ENCODE measurements at regions not wholly inside any gene's neighbourhood (a gene's known extent, or its start where the extent isn't known, plus 50 kb on each side); places are given as distances from the start of the nearest gene placed in this dataset.
"Not testable (repeated sequence)": the region's sequence is repeated elsewhere in the genome, so short reads cannot be mapped to it uniquely, and the experiment has no call there.

DNA sequence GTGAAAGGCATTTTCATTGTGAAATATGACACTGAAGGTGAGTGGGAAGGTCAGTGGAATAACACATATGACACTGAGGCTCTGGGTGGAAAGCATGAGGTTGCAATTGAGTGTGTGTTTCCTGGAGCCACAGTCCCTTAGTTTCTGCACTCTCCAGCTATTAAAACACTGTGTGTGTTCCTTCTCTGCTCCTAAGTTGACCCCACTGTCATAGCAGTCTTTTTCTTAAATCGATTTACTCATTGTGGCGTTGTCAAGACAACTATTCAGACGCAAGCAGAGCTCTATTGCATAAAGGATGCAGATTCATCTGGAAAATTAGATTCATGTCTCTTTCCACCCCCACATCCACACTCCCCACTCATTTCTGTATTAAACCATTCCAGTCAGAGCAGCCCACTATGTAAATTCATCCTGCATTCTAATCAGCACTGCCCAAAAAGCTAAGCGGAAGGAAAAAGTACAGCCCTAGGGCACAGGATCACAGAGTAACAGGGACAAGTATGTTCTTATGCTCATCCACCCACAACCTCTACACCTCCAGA, 154.2 kb upstream of the NUDT10 start:
- POLR2A ChIA-PET; H3K27ac Mint-ChIP-seq; H3K9me3 Mint-ChIP-seq; CTCF ChIA-PET; H3K27me3 Mint-ChIP-seq; H3K36me3 Mint-ChIP-seq (ENCODE audit: low read depth); H3K4me3 Mint-ChIP-seq; DNase-seq; H3K4me1 Mint-ChIP-seq: not testable (repeated sequence)

DNA sequence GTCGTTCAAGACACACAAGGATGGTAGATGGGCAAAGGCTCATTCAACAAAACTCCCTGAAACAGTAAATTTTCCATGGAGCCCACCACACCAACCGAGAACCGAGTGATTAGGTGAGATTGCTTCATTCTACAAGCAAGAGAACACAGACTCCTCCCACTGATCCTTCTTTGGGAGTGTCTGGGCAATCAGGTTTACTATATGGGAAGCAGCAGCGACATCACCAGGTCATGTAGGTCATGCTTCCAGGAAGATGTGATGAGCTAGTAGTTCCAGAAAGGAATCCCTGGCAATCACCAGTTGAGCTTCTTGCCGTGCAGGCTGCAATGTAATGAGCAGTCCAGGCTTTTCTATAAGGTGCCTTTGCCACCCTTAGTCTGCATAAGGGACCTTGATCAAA, 152.8 kb upstream of the NUDT10 start:
- H3K27ac Mint-ChIP-seq; H3K9me3 Mint-ChIP-seq; H3K4me1 Mint-ChIP-seq; H3K4me3 Mint-ChIP-seq; POLR2A ChIA-PET; H3K36me3 Mint-ChIP-seq (ENCODE audit: low read depth); CTCF ChIA-PET; H3K27me3 Mint-ChIP-seq; DNase-seq: not testable (repeated sequence)

DNA sequence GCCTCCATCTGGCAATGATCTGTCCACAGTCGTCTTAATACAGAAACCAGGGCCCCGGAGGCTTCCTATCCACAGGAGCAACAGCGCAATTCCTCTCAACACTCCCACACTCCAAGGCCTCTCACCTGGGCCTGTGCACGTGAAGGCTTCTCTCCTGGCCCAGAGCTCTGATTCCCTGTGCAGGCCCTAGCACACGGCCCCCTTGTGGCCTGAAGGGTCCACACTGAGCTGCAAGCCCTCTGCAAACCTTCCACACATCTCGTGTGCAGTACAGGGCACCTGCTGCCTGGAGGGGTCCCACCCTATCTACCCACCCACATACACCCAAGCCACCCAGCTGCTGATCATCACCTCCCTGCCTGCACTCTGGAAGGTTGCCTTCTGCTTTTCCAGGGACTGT, 150.1 kb upstream of the NUDT10 start:
- Mint-ChIP-seq H3K4me3 (no peak overlapping the region), H3K27ac (no peak overlapping the region), H3K27me3 (no peaks in the 10 kb centered on the region), H3K4me1 (no peaks in the 10 kb centered on the region), H3K36me3 (ENCODE audit: low read depth) (no peaks in the 10 kb centered on the region), H3K9me3 (no peaks in the 10 kb centered on the region)
- DNase-seq: no peak
- CTCF ChIA-PET: no interaction called here
- POLR2A ChIA-PET: no interaction called here

DNA sequence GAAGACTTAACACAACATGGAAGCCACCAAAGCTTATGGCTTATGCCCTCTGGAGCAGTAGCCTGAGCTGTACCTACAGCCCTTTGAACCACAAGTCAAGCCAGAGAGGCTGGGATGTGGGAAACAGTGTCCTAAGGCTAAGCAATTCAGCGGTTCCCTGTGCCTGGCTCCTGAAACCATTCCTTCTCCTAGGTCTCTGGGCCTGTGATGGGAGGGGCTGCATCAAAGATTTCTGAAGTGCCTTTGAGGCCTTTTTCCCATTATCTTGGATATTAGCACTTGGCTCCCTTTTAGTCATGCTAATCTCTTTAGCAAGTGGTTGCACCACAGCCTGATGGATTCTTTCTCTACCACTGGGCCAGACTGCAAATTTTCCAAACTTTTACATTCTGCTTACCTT, 140.5 kb upstream of the NUDT10 start:
- CTCF ChIA-PET: no interaction called here
- Mint-ChIP-seq H3K36me3 (ENCODE audit: low read depth) (no peaks in the 10 kb centered on the region), H3K27ac (no peak overlapping the region), H3K27me3 (no peaks in the 10 kb centered on the region), H3K4me1 (no peaks in the 10 kb centered on the region), H3K9me3 (peaks cover 4% of the 10 kb centered on the region), H3K4me3 (no peak overlapping the region)
- no peak for DNase-seq
- POLR2A ChIA-PET: no interaction called here

DNA sequence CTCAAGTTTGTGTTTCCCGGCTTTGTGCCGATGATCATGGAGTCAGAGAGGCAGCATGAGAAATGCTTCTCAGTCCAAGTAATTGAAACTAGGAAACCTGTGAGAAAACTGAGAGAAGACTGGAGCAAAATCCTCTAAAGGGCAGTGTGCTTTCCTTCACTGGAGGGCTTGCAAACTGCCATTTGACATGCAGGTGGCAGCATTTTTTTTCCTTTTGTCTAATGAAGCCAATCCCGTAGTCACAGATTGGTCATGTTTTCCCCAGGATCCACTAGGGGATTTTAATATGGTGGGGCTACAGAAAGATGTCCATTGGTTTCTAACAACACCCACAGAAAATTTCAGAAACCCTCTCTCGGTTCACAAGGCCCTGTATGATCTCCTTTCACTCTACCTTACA, 117.4 kb upstream of the NUDT10 start:
- no peak for DNase-seq
- Mint-ChIP-seq H3K9me3 (no peaks in the 10 kb centered on the region), H3K27ac (no peak overlapping the region), H3K27me3 (no peaks in the 10 kb centered on the region), H3K4me1 (no peaks in the 10 kb centered on the region), H3K36me3 (ENCODE audit: low read depth) (no peaks in the 10 kb centered on the region), H3K4me3 (no peak overlapping the region)
- POLR2A ChIA-PET: no interaction called here
- CTCF ChIA-PET: no interaction called here

DNA sequence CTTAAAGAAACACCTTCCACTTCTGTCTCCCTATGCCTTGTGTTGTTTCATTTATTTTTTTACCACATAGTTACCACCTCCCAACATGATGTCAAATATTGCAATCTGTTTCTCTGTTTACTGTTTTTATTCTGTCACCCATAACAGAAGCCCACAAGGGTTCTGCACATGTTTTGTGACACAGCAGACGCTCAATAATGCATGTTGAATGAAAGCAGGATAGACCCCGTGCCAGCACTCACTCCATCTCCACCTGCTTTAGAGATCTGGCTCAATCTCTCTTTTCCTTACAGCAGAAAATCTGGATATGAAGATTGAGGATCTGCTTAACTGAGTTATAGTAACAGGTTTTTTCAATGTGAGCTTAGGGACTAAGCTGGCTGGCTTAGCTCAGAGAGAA, 116.8 kb upstream of the NUDT10 start:
- CTCF ChIA-PET: no interaction called here
- DNase-seq: no peak
- Mint-ChIP-seq H3K9me3 (no peaks in the 10 kb centered on the region), H3K4me3 (no peak overlapping the region), H3K36me3 (ENCODE audit: low read depth) (no peaks in the 10 kb centered on the region), H3K4me1 (no peaks in the 10 kb centered on the region), H3K27ac (no peak overlapping the region), H3K27me3 (no peaks in the 10 kb centered on the region)
- POLR2A ChIA-PET: no interaction called here

DNA sequence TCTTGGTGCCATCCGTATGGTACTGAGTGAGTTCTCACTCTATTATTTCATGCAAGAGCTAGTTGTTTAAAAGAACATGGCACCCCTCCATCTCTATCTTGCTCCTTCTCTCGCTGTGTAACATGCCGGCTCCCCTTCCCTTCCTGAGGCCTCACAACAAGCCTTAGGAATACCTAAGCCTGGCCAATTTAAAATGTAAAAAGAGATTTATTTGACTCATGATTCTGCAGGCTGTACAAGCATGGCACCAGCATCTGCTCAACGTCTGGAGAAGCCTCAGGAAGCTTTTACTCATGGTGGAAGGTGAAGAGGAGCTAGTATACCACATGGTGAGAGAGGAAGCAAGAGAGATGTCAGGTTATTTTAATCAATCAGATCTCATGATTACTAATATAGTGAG, 90.4 kb upstream of the NUDT10 start:
- Mint-ChIP-seq H3K4me3 (no peak overlapping the region), H3K36me3 (ENCODE audit: low read depth) (no peaks in the 10 kb centered on the region), H3K27ac (no peak overlapping the region), H3K9me3 (peaks cover 13% of the 10 kb centered on the region), H3K27me3 (no peaks in the 10 kb centered on the region), H3K4me1 (no peaks in the 10 kb centered on the region)
- POLR2A ChIA-PET: no interaction called here
- CTCF ChIA-PET: no interaction called here
- DNase-seq: no peak

DNA sequence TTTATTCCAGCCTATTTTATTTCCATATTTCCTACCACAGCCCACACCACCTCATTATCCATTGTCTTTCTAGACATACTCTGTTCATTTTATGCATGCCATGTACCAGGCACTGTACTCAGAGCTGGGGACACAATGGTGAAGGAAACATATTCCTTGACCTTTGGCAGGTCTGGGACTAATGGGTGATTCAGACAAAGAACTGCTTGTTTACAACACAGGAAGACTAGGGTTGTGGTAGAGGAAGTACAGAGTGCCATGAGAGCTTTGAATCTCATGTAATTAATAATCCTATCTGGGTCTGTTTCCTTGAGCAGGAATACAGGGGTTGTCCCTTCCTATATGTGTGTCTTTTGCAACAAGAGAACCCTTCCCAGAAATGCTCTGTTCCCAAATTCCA, 75.1 kb upstream of the NUDT10 start:
- H3K4me1 Mint-ChIP-seq: no peaks in the 10 kb centered on the region
- H3K36me3 Mint-ChIP-seq (ENCODE audit: low read depth): no peaks in the 10 kb centered on the region
- no peaks in the 10 kb centered on the region for H3K27me3 Mint-ChIP-seq
- CTCF ChIA-PET: no interaction called here
- H3K27ac Mint-ChIP-seq: no peak overlapping the region
- POLR2A ChIA-PET: no interaction called here
- no peak overlapping the region for H3K4me3 Mint-ChIP-seq
- no peaks in the 10 kb centered on the region for H3K9me3 Mint-ChIP-seq
- no peak for DNase-seq

DNA sequence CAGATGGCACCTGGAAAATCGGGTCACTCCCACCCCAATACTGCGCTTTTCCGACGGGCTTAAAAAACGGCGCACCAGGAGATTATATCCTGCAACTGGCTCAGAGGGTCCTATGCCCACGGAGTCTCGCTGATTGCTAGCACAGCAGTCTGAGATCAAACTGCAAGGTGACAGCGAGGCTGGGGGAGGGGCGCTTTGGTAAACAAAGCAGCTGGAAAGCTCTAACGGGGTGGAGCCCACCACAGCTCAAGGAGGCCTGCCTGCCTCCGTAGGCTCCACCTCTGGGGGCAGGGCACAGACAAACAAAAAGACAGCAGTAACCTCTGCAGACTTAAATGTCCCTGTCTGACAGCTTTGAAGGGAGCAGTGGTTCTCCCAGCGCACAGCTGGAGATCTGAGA, 70.4 kb upstream of the NUDT10 start:
- H3K36me3 Mint-ChIP-seq (ENCODE audit: low read depth); DNase-seq; POLR2A ChIA-PET; CTCF ChIA-PET; H3K9me3 Mint-ChIP-seq; H3K4me3 Mint-ChIP-seq; H3K4me1 Mint-ChIP-seq; H3K27me3 Mint-ChIP-seq; H3K27ac Mint-ChIP-seq: not testable (repeated sequence)

DNA sequence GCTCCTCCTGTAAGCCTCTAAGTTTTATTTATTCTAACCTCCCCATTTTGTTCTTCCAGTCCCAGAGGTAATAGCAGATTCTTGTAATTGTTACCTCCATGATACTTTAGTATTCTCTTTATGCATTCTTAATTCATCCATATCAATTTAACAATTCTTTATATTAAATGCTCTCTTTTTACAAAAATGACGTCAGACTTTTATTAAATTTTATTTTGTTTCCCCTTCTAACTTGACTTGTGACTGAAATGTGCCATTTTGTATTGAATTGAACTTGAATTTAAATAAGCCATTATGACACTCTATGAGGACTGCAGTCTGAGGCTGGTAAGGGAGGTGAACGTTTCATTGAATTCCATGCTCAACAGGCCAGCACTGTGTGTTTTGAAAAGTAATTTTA, 60.0 kb upstream of the NUDT10 start:
- H3K4me3 Mint-ChIP-seq: no peak overlapping the region
- DNase-seq: no peak
- ChIA-PET POLR2A (no interaction called here), CTCF (no interaction called here)
- H3K4me1 Mint-ChIP-seq: no peaks in the 10 kb centered on the region
- H3K27me3 Mint-ChIP-seq: no peaks in the 10 kb centered on the region
- H3K36me3 Mint-ChIP-seq (ENCODE audit: low read depth): no peaks in the 10 kb centered on the region
- peaks cover 2% of the 10 kb centered on the region for H3K9me3 Mint-ChIP-seq
- H3K27ac Mint-ChIP-seq: no peak overlapping the region

DNA sequence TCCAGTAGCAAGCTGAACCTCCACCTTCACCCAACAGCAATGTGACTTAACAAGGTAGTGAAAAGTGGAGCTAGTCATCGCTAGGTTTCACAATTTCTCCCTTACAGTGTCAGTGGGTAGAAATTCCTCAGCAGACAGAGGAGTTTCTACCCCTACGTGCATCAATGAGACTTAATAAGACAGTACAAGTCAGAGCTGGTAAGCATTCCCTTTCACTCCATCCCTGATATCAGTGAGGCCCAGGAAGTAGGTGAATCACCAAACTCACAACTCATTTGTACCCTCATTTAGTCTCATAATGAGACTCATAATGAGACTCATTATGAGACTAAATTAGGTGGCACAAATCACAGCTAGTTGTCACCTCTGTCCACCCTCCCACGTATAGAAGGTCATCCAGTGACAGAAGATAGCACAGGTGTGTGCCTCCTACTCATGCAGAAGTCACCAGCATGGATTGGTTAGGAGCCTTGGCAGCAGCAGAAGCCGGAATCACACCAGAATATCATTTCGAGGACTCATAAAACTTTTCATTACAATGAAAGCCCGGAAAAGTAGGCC, 50.8 kb upstream of the NUDT10 start:
- Mint-ChIP-seq H3K27me3 (no peaks in the 10 kb centered on the region), H3K4me1 (no peaks in the 10 kb centered on the region), H3K36me3 (ENCODE audit: low read depth) (no peaks in the 10 kb centered on the region), H3K9me3 (peaks cover 2% of the 10 kb centered on the region), H3K4me3 (no peak overlapping the region), H3K27ac (no peak overlapping the region)
- ChIA-PET POLR2A (no interaction called here), CTCF (interaction anchor here (0.6 kb wide), 1 partner anchor 81 kb away, joined by 3 read pairs; no protein-coding TSS in a partner anchor)
- DNase-seq: no peak

Measured in activated CD4-positive, alpha-beta T cell treated with anti-CD3 and anti-CD28 coated beads, Interleukin-2, amount 10 ng/mL, durations not matched to agents 7 days and 5 days (primary cell).